ENCODE measurements at regions not wholly inside any gene's neighbourhood (a gene's known extent, or its start where the extent isn't known, plus 50 kb on each side); places are given as distances from the start of the nearest gene placed in this dataset.

GRCh38 chr4:3677748-3678070 is 88.5 kb upstream of the ADRA2C start:
- TF ChIP-seq POLR2A (IDR thresholded peaks at IDR 0.05) = no peak
- TF ChIP-seq, protein P1, sequence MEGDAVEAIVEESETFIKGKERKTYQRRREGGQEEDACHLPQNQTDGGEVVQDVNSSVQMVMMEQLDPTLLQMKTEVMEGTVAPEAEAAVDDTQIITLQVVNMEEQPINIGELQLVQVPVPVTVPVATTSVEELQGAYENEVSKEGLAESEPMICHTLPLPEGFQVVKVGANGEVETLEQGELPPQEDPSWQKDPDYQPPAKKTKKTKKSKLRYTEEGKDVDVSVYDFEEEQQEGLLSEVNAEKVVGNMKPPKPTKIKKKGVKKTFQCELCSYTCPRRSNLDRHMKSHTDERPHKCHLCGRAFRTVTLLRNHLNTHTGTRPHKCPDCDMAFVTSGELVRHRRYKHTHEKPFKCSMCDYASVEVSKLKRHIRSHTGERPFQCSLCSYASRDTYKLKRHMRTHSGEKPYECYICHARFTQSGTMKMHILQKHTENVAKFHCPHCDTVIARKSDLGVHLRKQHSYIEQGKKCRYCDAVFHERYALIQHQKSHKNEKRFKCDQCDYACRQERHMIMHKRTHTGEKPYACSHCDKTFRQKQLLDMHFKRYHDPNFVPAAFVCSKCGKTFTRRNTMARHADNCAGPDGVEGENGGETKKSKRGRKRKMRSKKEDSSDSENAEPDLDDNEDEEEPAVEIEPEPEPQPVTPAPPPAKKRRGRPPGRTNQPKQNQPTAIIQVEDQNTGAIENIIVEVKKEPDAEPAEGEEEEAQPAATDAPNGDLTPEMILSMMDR (IDR thresholded peaks at IDR 0.05) = no peak
